ENCODE measurements at regions not wholly inside any gene's neighbourhood (a gene's known extent, or its start where the extent isn't known, plus 50 kb on each side); places are given as distances from the start of the nearest gene placed in this dataset.

- Histone ChIP-seq H3K27me3 (no peaks in the 10 kb centered on the region), H3K9me3 (no peaks in the 10 kb centered on the region), H3K36me3 (no peaks in the 10 kb centered on the region), H3K4me1 (no peaks in the 10 kb centered on the region), H3K4me3 (no peak overlapping the region), H3K27ac (no peak overlapping the region)
- intact Hi-C loops (cut with DNase I; ENCODE audit: low total_unique reads), result no loop called here
- no peak for TF ChIP-seq POLR2A (IDR thresholded peaks at IDR 0.05)
- no peak for DNase-seq
These were observed 1251.2 kb upstream of the CDH8 start for GRCh38 chr16:63287401-63287800.

- Histone ChIP-seq H3K4me1 (no peaks in the 10 kb centered on the region), H3K27me3 (no peaks in the 10 kb centered on the region), H3K36me3 (no peaks in the 10 kb centered on the region), H3K9me3 (no peaks in the 10 kb centered on the region), H3K4me3 (no peak overlapping the region), H3K27ac (no peak overlapping the region)
- no peak for TF ChIP-seq POLR2A (IDR thresholded peaks at IDR 0.05)
- TF ChIP-seq CTCF (IDR thresholded peaks at IDR 0.05), result no peak
- intact Hi-C loops (cut with DNase I; ENCODE audit: low total_unique reads), result no loop called here
- no peak for DNase-seq
These were observed 1247.5 kb upstream of the CDH8 start for GRCh38 chr16:63283721-63284120.

- H3K4me3 ChIP-seq, result no peak overlapping the region
- H3K36me3 ChIP-seq, result no peaks in the 10 kb centered on the region
- TF ChIP-seq CTCF (IDR thresholded peaks at IDR 0.05), result no peak
- TF ChIP-seq POLR2A (IDR thresholded peaks at IDR 0.05), result no peak
- H3K4me1 ChIP-seq, result no peaks in the 10 kb centered on the region
- DNase-seq, result no peak
- H3K27me3 ChIP-seq, result no peaks in the 10 kb centered on the region
- intact Hi-C loops (cut with DNase I; ENCODE audit: low total_unique reads), result no loop called here
- no peak overlapping the region for H3K27ac ChIP-seq
- H3K9me3 ChIP-seq, result no peaks in the 10 kb centered on the region
These were observed 1208.4 kb upstream of the CDH8 start for GRCh38 chr16:63244631-63245030.

GRCh38 chr16:63241497-63242028, 1205.3 kb upstream of the CDH8 start:
- TF ChIP-seq POLR2A (IDR thresholded peaks at IDR 0.05), result no peak
- no peak for TF ChIP-seq CTCF (IDR thresholded peaks at IDR 0.05)
- no peak overlapping the region for H3K4me3 ChIP-seq
- H3K27me3 ChIP-seq, result no peaks in the 10 kb centered on the region
- H3K4me1 ChIP-seq, result no peaks in the 10 kb centered on the region
- H3K9me3 ChIP-seq, result no peaks in the 10 kb centered on the region
- no peaks in the 10 kb centered on the region for H3K36me3 ChIP-seq
- H3K27ac ChIP-seq, result no peak overlapping the region
- intact Hi-C loops (cut with DNase I; ENCODE audit: low total_unique reads), result no loop called here
- DNase-seq, result no peak

- Histone ChIP-seq H3K27me3 (no peaks in the 10 kb centered on the region), H3K36me3 (no peaks in the 10 kb centered on the region), H3K4me1 (no peaks in the 10 kb centered on the region), H3K27ac (no peak overlapping the region), H3K9me3 (no peaks in the 10 kb centered on the region), H3K4me3 (no peak overlapping the region)
- intact Hi-C loops (cut with DNase I; ENCODE audit: low total_unique reads), result no loop called here
- DNase-seq, result no peak
- no peak for TF ChIP-seq CTCF (IDR thresholded peaks at IDR 0.05)
- TF ChIP-seq POLR2A (IDR thresholded peaks at IDR 0.05), result no peak
These were observed 1202.9 kb upstream of the CDH8 start for GRCh38 chr16:63239065-63239570.

Data from uterus (tissue), 3 donors.